ENCODE measurements at regions not wholly inside any gene's neighbourhood (a gene's known extent, or its start where the extent isn't known, plus 50 kb on each side); places are given as distances from the start of the nearest gene placed in this dataset.

DNA sequence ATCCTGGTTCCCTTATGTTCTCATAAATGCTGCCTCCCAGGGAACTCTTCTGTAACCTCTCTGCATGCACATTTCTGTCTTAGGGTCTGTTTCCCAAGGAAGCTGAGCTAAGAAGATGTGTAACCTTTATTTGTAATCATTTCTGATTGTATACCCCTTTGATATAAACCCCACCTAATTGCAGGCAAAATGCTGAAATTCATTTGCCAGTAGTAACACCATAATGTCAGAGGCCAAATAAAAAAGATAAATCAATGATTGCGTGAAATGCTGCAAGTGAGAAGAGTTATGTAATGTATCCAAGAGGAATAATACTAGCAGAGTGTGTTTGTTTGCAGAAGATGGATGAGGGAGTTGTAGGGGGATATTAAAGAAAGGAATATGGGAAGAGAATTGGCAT is 822.6 kb upstream of the GRAMD2B start:
- Mint-ChIP-seq H3K9me3 (no peaks in the 10 kb centered on the region), H3K27me3 (no peaks in the 10 kb centered on the region), H3K4me1 (no peaks in the 10 kb centered on the region), H3K4me3 (no peak overlapping the region), H3K36me3 (no peaks in the 10 kb centered on the region), H3K27ac (no peak overlapping the region)
- ATAC-seq = no peak

DNA sequence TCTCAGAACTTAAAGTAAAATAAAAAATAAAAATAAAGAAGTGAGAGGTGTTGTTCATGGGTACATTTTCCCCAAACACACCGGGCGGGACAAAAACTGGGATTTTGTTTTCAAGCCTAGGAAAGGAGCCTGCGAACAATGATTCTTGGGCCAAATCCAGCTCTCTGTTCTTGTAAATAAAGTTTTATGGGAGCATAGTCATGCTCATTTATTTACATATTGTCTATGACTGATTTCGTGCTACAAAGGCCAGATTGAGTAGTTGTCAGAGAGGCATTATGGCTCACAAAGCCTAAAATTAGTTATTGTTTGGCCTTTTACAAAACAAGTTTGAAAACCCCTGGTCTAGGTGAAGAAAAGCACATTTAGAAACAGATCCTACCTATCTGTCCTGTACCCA is 821.0 kb upstream of the GRAMD2B start:
- Mint-ChIP-seq H3K4me3 (no peak overlapping the region), H3K9me3 (no peaks in the 10 kb centered on the region), H3K36me3 (no peaks in the 10 kb centered on the region), H3K27ac (no peak overlapping the region), H3K4me1 (no peaks in the 10 kb centered on the region), H3K27me3 (no peaks in the 10 kb centered on the region)
- no peak for ATAC-seq

DNA sequence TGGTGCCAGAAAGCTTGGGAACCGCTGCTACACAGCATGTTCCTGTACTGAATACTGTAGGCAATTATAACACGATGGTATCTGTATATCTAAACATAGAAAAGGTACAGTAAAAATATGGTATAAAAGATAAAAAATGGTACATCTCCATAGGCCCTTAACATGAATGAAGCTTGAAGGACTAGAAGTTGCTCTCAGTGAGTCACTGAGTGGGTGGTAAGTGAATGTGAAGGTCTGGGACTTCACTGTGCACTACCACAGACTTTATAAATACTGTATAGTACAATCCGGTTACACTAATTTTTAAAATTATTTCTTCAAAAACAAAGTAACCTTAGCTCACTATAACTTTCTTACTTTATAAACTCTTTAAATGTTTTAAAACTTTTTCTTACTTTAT is 819.9 kb upstream of the GRAMD2B start:
- Mint-ChIP-seq H3K9me3 (no peaks in the 10 kb centered on the region), H3K36me3 (no peaks in the 10 kb centered on the region), H3K27me3 (no peaks in the 10 kb centered on the region)

DNA sequence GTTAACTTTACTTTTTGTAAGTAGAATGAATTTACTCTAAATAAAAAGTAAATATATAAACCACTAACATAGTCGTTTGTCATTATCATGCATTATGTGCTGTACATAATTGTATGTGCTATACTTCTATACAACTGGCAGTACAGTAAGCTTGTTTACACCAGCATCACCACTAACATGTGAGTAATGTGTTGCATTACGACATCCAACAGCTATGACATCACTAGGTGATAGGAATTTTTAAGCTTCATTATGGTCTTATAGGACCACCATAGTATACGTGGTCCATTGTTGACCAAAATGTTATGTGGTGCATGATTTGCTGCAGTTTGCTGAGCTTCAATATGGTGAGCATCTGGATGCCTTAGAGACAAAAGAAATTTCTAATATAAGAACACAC is 819.1 kb upstream of the GRAMD2B start:
- no peak overlapping the region for H3K4me3 Mint-ChIP-seq
- no peaks in the 10 kb centered on the region for H3K9me3 Mint-ChIP-seq
- H3K4me1 Mint-ChIP-seq = no peaks in the 10 kb centered on the region
- H3K27me3 Mint-ChIP-seq = no peaks in the 10 kb centered on the region
- H3K27ac Mint-ChIP-seq = no peak overlapping the region
- no peaks in the 10 kb centered on the region for H3K36me3 Mint-ChIP-seq
- no peak for ATAC-seq

More for the DNA sequence above, 819.9 kb upstream of the GRAMD2B start:
- H3K4me3 Mint-ChIP-seq = no peak overlapping the region
- no peak for ATAC-seq
- no peaks in the 10 kb centered on the region for H3K4me1 Mint-ChIP-seq
- no peak overlapping the region for H3K27ac Mint-ChIP-seq

DNA sequence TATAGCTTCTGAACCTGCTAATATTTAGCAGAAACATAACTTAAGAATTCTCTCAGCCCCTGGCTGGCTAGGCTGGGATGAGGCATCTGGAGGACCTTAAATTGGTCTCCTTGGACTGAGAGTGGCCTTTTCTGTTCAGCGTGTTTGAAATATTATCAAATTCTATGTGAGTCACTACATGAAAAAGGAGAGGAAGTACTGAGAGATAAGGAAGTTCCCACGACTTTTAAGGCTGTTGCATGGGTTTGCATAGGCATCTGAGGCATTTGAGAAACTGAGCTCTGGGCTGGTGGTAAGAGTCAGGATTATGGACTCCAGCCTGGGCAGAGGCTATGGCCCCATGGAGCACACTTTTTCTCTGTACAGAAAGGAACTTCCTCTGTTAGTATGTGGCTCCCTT is 816.2 kb upstream of the GRAMD2B start:
- Mint-ChIP-seq H3K4me3 (no peak overlapping the region), H3K36me3 (no peaks in the 10 kb centered on the region), H3K4me1 (no peaks in the 10 kb centered on the region), H3K27me3 (no peaks in the 10 kb centered on the region), H3K27ac (no peak overlapping the region), H3K9me3 (no peaks in the 10 kb centered on the region)
- ATAC-seq = no peak

DNA sequence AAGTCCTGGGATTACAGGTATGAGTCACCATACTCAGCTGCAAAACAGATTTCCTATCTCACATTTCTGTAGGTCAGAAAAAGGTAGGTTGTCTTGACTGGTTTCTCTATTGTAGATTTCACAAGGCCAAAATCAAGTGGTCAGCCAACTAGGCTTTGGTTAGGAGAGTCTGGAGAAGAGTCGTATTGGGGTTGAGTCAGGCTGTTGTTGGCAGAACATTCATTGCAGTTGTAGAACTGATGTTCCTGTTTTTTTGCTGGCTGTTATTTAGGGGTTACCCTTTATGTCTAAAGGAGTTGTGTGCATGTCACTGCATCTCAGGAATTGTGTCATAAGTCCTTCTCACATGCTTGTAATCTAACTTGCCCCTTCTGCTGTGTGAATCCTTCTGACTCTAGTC is 814.2 kb upstream of the GRAMD2B start:
- H3K36me3 Mint-ChIP-seq = no peaks in the 10 kb centered on the region
- no peaks in the 10 kb centered on the region for H3K27me3 Mint-ChIP-seq
- no peaks in the 10 kb centered on the region for H3K9me3 Mint-ChIP-seq
- no peak for ATAC-seq
- H3K27ac Mint-ChIP-seq = no peak overlapping the region
- no peaks in the 10 kb centered on the region for H3K4me1 Mint-ChIP-seq
- no peak overlapping the region for H3K4me3 Mint-ChIP-seq

DNA sequence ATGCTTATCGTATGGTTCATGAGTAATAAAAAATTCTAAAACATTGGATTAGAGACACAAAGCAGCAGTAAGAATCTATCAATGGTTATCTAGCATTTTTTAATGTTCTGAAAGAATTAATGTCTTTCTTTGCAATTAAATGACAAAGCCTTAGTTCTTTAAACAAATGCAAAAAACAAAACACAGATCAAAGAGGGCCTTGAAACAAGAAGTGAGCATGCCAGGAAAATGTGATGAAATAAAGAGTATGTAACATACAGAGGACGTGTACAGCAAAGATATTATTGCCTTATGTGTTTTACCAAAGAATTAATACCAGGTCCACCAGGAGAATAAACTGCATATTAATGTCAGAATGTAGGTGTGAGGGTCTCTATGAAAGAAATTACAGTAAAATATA is 812.3 kb upstream of the GRAMD2B start:
- Mint-ChIP-seq H3K9me3 (no peaks in the 10 kb centered on the region), H3K27me3 (no peaks in the 10 kb centered on the region), H3K4me1 (no peaks in the 10 kb centered on the region), H3K4me3 (no peak overlapping the region), H3K36me3 (no peaks in the 10 kb centered on the region), H3K27ac (no peak overlapping the region)
- no peak for ATAC-seq

DNA sequence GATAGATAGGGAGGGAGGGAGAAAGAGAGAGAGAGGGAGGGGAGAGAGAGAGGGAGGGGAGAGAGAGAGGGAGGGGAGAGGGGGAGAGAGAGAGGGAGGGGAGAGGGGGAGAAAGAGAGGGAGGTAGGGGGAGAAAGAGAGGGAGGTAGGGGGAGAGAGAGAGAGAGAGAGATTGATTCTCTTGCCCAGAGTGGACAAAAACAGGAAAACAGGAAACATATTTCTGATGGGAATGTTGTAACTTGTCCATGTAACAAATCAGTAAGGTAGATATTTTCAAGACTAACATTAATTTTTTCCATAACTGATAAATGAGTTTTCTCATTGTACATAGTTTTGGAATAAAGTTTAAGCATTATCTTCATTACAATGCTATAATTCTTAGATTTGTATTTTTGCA is 811.7 kb upstream of the GRAMD2B start:
- Mint-ChIP-seq H3K4me3 (no peak overlapping the region), H3K27me3 (no peaks in the 10 kb centered on the region), H3K27ac (no peak overlapping the region), H3K9me3 (no peaks in the 10 kb centered on the region), H3K4me1 (no peaks in the 10 kb centered on the region), H3K36me3 (no peaks in the 10 kb centered on the region)
- no peak for ATAC-seq

DNA sequence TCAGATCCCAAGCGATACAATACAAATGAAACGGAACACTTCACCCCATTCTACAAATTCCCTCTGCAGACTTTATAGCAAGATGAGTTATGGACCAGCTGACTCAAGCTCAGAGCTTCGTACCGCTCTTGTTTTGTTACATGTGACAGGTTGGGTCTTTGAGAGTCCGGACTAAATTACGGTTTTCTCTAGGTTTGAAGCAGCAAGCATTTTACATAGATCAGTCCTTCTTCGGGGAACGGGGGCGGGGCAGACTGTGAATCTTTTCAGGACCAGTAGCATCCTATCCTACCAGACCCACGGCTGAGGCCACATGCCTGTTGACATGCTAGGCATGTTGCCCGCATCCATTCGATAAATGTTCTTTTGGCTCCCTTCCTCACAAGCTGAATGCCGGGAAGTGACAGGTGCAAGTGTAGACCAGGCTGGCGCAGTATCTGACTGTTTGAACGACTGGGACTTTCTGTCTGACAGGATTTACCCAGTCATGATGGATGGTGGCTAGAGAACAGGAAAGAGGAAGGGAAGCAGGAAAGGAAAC is 811.0 kb upstream of the GRAMD2B start:
- Mint-ChIP-seq H3K27ac (no peak overlapping the region), H3K9me3 (no peaks in the 10 kb centered on the region), H3K4me3 (no peak overlapping the region), H3K27me3 (no peaks in the 10 kb centered on the region), H3K4me1 (no peaks in the 10 kb centered on the region), H3K36me3 (no peaks in the 10 kb centered on the region)
- ATAC-seq = no peak

DNA sequence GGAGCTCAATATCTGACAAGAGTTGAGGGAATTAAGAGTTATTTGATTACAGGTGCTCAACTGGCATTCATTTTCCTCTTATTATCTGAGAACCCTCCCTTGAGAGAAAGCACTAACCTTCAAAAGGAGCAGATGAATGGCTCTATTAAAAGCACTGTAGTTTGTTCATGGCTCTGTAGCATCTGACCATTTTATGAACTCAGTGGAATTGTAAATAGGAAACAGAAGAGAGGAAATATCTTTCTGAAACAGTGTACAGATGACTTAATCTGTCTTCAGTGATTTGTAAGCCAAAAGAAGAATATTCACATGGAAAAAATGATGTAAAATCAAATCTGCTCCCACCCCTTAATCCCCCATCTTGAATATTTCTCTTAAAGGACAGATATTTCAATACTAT is 810.4 kb upstream of the GRAMD2B start:
- Mint-ChIP-seq H3K27ac (no peak overlapping the region), H3K27me3 (no peaks in the 10 kb centered on the region), H3K9me3 (no peaks in the 10 kb centered on the region), H3K4me1 (no peaks in the 10 kb centered on the region), H3K36me3 (no peaks in the 10 kb centered on the region), H3K4me3 (no peak overlapping the region)
- no peak for ATAC-seq

DNA sequence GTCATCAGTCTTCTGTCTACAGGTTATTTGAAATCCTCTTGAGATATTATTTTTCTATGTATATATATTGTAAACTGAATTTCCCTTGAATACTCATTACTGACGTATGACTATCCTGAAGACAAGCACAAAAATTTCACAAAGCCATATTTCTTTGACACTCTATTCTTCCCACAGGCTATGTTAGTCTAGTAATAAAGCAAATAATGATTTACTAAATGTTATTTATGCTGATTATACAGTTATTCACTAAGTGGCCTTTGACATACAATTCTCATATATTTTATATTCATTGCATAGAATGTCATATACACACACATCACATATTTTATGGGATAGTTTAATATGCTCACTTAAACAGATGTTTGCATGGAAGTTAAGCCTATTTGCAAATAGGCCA is 793.0 kb upstream of the GRAMD2B start:
- no peak for ATAC-seq
- H3K9me3 Mint-ChIP-seq = no peaks in the 10 kb centered on the region
- no peaks in the 10 kb centered on the region for H3K36me3 Mint-ChIP-seq
- H3K4me1 Mint-ChIP-seq = no peaks in the 10 kb centered on the region
- no peaks in the 10 kb centered on the region for H3K27me3 Mint-ChIP-seq
- H3K4me3 Mint-ChIP-seq = no peak overlapping the region
- no peak overlapping the region for H3K27ac Mint-ChIP-seq

DNA sequence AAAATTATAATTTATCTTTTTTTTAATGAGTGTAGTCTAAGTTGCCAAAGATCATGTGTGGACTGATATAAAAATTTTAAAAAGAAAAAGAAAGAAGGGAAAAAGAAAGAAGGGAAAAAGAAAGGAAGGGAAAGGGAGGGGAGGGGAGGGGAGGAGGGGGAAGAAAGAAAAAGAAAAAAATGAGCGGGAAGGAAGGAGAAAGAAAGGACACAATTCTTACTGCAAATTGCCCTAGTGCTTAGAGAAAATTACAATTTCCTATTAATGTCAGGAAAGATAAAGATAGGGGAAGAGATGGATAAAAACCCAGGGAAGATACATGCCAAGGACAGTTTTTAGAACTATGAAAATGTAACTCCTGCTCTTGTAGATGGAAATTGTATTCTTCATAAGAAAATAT is 789.7 kb upstream of the GRAMD2B start:
- H3K9me3 Mint-ChIP-seq = no peaks in the 10 kb centered on the region
- H3K27ac Mint-ChIP-seq = no peak overlapping the region
- no peak for ATAC-seq
- H3K27me3 Mint-ChIP-seq = no peaks in the 10 kb centered on the region
- no peaks in the 10 kb centered on the region for H3K36me3 Mint-ChIP-seq
- H3K4me1 Mint-ChIP-seq = no peaks in the 10 kb centered on the region
- no peak overlapping the region for H3K4me3 Mint-ChIP-seq

DNA sequence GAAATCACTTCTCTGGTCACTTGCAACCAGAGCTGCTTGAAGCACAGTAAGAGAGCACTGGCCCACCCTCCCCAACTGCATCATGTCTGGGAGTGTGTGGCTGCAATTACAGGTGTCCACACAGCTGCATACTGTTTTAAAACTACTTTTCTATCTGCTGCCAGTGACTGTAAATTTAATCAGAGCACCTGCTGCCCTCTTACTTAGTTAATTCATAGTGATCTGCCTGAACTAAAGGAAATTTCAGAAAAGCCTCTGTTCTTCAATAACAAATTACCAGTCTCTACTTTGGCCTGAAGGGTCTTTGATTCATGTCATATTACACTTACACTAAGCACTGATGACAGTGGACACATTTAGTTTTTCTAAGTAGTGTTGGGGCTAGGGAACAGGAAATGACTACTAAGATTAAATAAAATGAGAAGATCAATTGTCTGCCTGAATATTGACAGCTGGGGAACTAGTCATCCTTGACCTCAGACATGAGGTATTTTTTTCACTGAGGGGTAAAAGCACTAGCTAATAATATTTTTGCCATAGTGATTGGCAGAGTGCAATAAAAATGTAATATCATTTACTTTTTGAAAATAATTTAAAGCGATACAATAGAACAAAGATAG is 788.9 kb upstream of the GRAMD2B start:
- no peaks in the 10 kb centered on the region for H3K36me3 Mint-ChIP-seq
- H3K4me1 Mint-ChIP-seq = no peaks in the 10 kb centered on the region
- no peak overlapping the region for H3K27ac Mint-ChIP-seq

DNA sequence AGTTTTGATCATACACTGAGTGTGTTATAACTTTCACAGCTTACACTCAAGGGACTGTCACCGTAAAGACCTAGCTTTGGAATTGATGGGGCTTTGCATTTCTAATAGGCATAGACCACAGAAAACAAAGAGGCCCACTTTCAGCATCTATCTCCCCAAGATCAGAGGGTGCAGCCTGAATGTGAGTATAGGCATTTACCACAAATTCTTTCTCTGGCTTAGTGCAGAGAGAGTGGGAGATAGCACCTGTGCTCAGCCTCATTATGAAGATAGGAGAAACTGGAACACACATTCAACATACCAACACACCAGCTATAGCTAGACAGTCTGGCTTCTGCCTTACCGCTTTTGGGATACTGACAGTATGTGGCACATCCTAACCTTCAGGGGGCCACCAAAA is 783.4 kb upstream of the GRAMD2B start:
- H3K27ac Mint-ChIP-seq = no peak overlapping the region
- H3K27me3 Mint-ChIP-seq = peaks cover 13% of the 10 kb centered on the region
- no peaks in the 10 kb centered on the region for H3K4me1 Mint-ChIP-seq
- peaks cover 22% of the 10 kb centered on the region for H3K9me3 Mint-ChIP-seq
- peaks cover 8% of the 10 kb centered on the region for H3K36me3 Mint-ChIP-seq
- no peak overlapping the region for H3K4me3 Mint-ChIP-seq
- ATAC-seq = no peak

More for the DNA sequence above, 788.9 kb upstream of the GRAMD2B start:
- no peaks in the 10 kb centered on the region for H3K27me3 Mint-ChIP-seq
- H3K4me3 Mint-ChIP-seq = no peak overlapping the region
- no peak for ATAC-seq
- no peaks in the 10 kb centered on the region for H3K9me3 Mint-ChIP-seq

DNA sequence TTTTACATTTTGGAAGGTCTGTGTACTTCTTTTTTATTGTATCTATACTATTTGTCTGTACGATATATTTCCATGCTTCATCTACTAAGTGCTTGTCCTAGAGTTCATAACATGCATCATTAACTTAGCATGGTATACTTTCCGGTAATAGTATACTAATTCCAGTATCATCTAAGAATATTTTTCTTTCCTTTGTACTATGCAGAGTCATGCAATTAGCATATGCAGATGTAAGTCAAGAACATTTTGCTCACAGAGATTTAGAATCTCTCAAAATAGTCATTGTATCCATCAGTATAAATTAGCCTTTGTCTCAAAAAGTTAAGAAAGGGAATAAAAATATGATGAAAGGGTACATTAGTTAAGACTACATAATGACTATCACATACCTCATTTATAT is 770.4 kb upstream of the GRAMD2B start:
- Mint-ChIP-seq H3K4me1 (no peaks in the 10 kb centered on the region), H3K27me3 (no peaks in the 10 kb centered on the region), H3K4me3 (no peak overlapping the region), H3K9me3 (no peaks in the 10 kb centered on the region), H3K27ac (no peak overlapping the region), H3K36me3 (no peaks in the 10 kb centered on the region)
- no peak for ATAC-seq

DNA sequence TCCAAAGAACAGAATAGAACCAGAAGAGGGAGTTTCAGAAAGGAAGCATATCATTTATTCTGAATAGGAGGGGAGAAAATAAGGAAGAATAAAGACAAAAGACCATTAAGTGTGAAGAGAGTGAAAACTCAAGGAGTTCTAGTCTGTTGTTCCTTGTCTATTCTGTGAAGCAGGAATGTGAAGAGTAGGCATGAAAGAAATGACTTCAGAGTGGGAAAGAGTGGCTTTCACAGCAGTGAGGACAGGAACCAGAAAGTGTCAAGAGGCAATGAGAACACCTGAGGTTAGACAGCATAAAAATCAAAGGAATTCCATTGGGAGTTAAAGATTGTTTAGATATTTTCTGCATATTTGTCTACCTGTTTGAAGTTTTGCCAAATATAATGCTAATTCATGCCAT is 768.8 kb upstream of the GRAMD2B start:
- no peak overlapping the region for H3K4me3 Mint-ChIP-seq
- no peaks in the 10 kb centered on the region for H3K4me1 Mint-ChIP-seq

DNA sequence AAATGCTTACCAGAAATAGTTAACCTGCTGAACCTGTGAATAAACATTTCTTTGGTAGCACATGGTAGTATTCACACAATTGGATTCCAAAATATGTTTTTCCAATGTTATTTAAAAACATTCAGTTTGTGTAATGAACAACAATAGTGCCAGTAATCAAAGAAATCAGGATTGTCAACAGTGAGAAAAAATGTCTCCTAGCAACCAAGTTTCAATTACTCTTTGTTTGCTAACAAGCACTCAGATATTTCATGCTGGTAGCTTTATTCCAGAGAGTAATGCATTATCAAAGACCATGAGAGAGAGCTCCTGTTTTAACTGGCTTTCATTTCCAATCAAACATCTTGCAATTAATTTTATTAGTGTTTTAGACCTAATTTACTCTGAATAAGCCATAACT is 768.1 kb upstream of the GRAMD2B start:
- Mint-ChIP-seq H3K36me3 (no peaks in the 10 kb centered on the region), H3K27ac (no peak overlapping the region), H3K27me3 (no peaks in the 10 kb centered on the region), H3K4me3 (no peak overlapping the region), H3K4me1 (no peaks in the 10 kb centered on the region), H3K9me3 (no peaks in the 10 kb centered on the region)
- no peak for ATAC-seq

More for the DNA sequence above, 768.8 kb upstream of the GRAMD2B start:
- no peak for ATAC-seq
- H3K9me3 Mint-ChIP-seq = no peaks in the 10 kb centered on the region
- H3K36me3 Mint-ChIP-seq = no peaks in the 10 kb centered on the region
- no peaks in the 10 kb centered on the region for H3K27me3 Mint-ChIP-seq
- H3K27ac Mint-ChIP-seq = no peak overlapping the region
